Calu3 (cell line): ENCODE measurements at regions not wholly inside any gene's neighbourhood (a gene's known extent, or its start where the extent isn't known, plus 50 kb on each side); places are given as distances from the start of the nearest gene placed in this dataset.
A peak's percentile ranks its signal among the peaks of the same experiment; 100 is the strongest.
"Not testable (repeated sequence)": the region's sequence is repeated elsewhere in the genome, so short reads cannot be mapped to it uniquely, and the experiment has no call there.

Source experiments
- BruUV-seq: library from RNA; stranded (reverse); fragments of 400-500 nt; replicated peaks from 2 replicates; lab custom pipeline; 2021; lab: Mats Ljungman, UMichigan
- CTCF ChIA-PET: fragments of 300-600 bp; sonication (Branson Sonifier 250); formaldehyde crosslinking; loops from one replicate; lab custom pipeline; 2022; ENCODE audit warnings: antibody characterized with exemption; lab: Charles Lee
- DNase-seq: peaks from one replicate; pipeline ENCODE4 v3.0.0; 2022
- H3K27ac Mint-ChIP-seq: one replicate; pipeline ENCODE4 v1.8.0; 2022; ENCODE audit warnings: mixed read lengths; ENCODE audit not compliant: unreplicated experiment
- H3K27me3 Mint-ChIP-seq: one replicate; pipeline ENCODE4 v1.8.0; 2022; ENCODE audit warnings: mixed read lengths; ENCODE audit not compliant: unreplicated experiment
- H3K36me3 Mint-ChIP-seq: one replicate; pipeline ENCODE4 v1.8.0; 2022; ENCODE audit warnings: mild to moderate bottlenecking, moderate library complexity, mixed read lengths; ENCODE audit not compliant: insufficient read depth, unreplicated experiment
- H3K4me1 Mint-ChIP-seq: one replicate; pipeline ENCODE4 v1.8.0; 2022; ENCODE audit warnings: mild to moderate bottlenecking, low read depth, mixed read lengths; ENCODE audit not compliant: unreplicated experiment
- H3K4me3 Mint-ChIP-seq: one replicate; pipeline ENCODE4 v1.8.0; 2022; ENCODE audit warnings: mild to moderate bottlenecking, low read depth, moderate library complexity, mixed read lengths; ENCODE audit not compliant: unreplicated experiment
- H3K9me3 Mint-ChIP-seq: one replicate; pipeline ENCODE4 v1.8.0; 2022; ENCODE audit warnings: low read depth, mixed read lengths; ENCODE audit not compliant: unreplicated experiment
- CTCF ChIP-seq: fragments of 200-600 bp; IDR thresholded peaks from one replicate; pipeline ENCODE4 v1.8.0; 2022; ENCODE audit warnings: antibody characterized with exemption; ENCODE audit not compliant: unreplicated experiment
- intact Hi-C: fragments of 100-400 bp; cut with micrococcal nuclease; formaldehyde crosslinking; loops from one replicate; pipeline ENCODE4 v1.10.0; 2022; ENCODE audit not compliant: unreplicated experiment

DNA sequence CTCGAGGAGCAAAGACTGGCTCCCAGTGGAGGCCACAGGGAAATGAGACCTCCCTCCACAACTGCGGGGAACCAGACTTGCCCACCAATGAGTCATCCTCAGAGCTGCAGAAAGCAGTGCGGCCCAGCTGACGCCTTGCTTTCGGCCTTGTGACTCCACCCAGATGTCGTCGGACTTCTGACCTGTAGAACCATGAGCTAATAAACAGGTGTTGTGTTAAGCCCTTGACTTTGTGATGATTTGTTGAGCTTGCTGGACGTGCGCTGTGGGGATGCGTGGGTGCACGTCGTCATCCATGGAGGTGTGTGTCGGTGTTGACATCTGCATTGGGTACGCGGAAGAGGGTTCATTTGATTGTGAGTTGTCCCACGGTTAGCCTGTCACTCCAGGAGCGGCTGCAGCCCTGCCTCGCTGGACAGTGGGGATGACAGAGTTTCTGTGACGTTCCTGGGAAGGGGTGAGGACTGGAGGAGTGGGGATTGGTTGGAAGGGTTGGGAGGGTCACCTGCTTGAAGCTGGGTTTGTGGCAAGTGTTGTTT lies 154.1 kb downstream of the SH3BP4 start:
- intact Hi-C loops: loop anchor here (2.0 kb wide), 1 partner anchor 223 kb away; no protein-coding TSS in a partner anchor
- CTCF ChIA-PET: interaction anchor here (0.6 kb wide), 1 partner anchor 432 kb away, joined by 4 read pairs; no protein-coding TSS in a partner anchor
- no peak overlapping the region for H3K4me3 Mint-ChIP-seq
- H3K27me3 Mint-ChIP-seq: peaks cover 21% of the 10 kb centered on the region
- H3K4me1 Mint-ChIP-seq: peaks cover 7% of the 10 kb centered on the region
- TF ChIP-seq CTCF: no peak
- no peaks in the 10 kb centered on the region for H3K9me3 Mint-ChIP-seq
- DNase-seq: no peak
- H3K36me3 Mint-ChIP-seq: no peaks in the 10 kb centered on the region
- no peak overlapping the region for H3K27ac Mint-ChIP-seq
- BruUV-seq: no TSS peak

DNA sequence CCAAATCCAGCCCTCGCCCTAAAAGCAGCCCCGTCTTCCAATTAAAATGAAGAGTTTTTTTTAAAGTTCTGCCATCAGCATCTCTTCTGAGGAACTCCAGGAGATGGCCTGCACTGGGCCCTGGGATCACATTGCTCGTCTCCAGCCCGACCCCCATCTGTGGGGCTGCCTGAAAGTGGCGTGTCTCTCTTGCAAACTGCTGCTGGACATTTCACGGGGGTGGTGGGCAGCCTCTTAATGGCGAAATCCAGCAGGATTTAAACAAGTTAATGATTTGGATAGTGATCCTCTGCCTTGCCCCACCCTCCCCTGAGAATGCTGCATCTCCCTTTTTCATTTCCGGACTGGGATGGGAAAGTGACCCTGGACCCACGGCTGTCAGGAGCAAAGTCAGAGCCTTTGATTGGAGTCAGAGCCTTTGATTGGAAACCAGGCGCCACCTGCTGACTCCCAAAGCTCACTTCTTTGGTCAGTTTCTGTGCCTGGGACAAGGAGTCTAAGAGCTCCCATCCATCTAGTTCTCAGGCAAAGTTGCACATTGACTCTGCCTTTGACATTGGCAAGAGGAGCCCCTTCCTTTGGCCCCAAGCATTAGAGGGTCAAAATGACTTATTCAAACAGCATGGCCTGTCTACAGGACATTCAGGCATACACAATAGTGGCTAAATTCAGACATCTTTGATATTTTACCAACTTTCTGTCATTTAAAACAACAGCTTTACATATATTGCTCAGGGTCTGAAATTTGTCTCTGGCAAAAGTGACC lies 155.2 kb downstream of the SH3BP4 start:
- Mint-ChIP-seq H3K9me3 (no peaks in the 10 kb centered on the region), H3K4me1 (peaks cover 7% of the 10 kb centered on the region), H3K36me3 (no peaks in the 10 kb centered on the region), H3K27me3 (peaks cover 21% of the 10 kb centered on the region), H3K27ac (no peak overlapping the region), H3K4me3 (no peak overlapping the region)
- CTCF ChIA-PET: interaction anchor here (0.6 to 1.7 kb wide), 9 partner anchors 8 to 562 kb away, joined by 3 to 9 read pairs (median 5); no protein-coding TSS in a partner anchor
- intact Hi-C loops: loop anchor here (1.0 to 2.0 kb wide), 2 partner anchors 224 to 557 kb away; no protein-coding TSS in a partner anchor
- TF ChIP-seq CTCF: peak; percentile 63
- BruUV-seq: no TSS peak
- peak; percentile 68 for DNase-seq

DNA sequence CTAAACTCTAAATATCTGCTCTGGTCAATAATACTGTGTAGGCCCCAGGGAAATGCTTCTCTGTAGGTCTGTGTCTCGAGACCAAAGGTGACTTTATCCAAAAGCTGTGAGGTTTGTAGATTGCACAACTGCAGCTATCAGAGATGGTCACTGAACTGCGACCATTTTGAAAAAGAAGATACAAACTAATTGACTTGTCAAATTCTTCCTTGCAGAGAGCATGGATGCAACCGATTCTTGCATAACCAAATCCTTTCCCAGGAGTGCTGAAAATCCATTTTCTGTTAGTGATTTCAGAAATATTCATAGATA lies 155.8 kb downstream of the SH3BP4 start:
- Mint-ChIP-seq H3K36me3 (no peaks in the 10 kb centered on the region), H3K4me3 (no peak overlapping the region), H3K9me3 (no peaks in the 10 kb centered on the region), H3K27me3 (peaks cover 21% of the 10 kb centered on the region), H3K27ac (no peak overlapping the region), H3K4me1 (peaks cover 7% of the 10 kb centered on the region)
- intact Hi-C loops: loop anchor here (1.0 to 2.0 kb wide), 2 partner anchors 225 to 557 kb away; no protein-coding TSS in a partner anchor
- DNase-seq: no peak
- CTCF ChIA-PET: interaction anchor here (0.6 to 1.7 kb wide), 9 partner anchors 9 to 563 kb away, joined by 3 to 9 read pairs (median 5); no protein-coding TSS in a partner anchor
- no TSS peak for BruUV-seq
- no peak for TF ChIP-seq CTCF

DNA sequence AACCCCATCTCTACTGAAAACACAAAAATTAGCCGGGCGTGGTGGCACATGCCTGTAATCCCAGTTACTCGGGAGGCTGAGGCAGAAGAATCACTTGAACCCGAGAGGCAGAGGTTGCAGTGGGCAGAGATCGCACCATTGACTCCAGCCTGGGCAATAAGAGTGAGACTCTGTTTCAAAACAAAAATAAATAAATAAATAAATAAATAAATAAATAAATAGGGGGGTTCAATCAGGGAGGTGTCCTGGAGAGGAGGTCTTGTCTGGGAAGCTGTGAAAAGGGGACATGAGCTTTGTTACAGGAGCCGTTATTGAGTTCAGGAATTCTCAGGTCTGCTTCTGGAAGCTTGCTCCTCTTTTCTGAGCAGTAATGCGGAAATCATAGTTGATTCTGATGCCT lies 157.7 kb downstream of the SH3BP4 start:
- BruUV-seq, CTCF ChIA-PET: not testable (repeated sequence)

More for the DNA sequence above, 157.7 kb downstream of the SH3BP4 start:
- H3K27ac Mint-ChIP-seq, H3K9me3 Mint-ChIP-seq, intact Hi-C loops, DNase-seq, H3K4me3 Mint-ChIP-seq, H3K36me3 Mint-ChIP-seq, H3K4me1 Mint-ChIP-seq: not testable (repeated sequence)
- peaks cover 32% of the 10 kb centered on the region for H3K27me3 Mint-ChIP-seq
